Adrenal gland (tissue), 9 donors: ENCODE measurements at regions not wholly inside any gene's neighbourhood (a gene's known extent, or its start where the extent isn't known, plus 50 kb on each side); places are given as distances from the start of the nearest gene placed in this dataset.

ENCODE experiments used
- DNase-seq, 7 donors: peaks; one replicate each; pipeline ENCODE4 v3.0.0-alpha.2; 2019 to 2020
- H3K27ac ChIP-seq, 5 donors: fragments of 200-600 bp; sonication (generic) in 4 of 5; 1 replicate in 3 of 5; 2 replicates in 2 of 5; pipeline versions ENCODE4 v1.5.1 to v1.8.0; 2016 to 2020; ENCODE audit warnings: mild to moderate bottlenecking in 1 of 5
- H3K27me3 ChIP-seq: fragments of 200-600 bp; 2 replicates; pipeline ENCODE4 v1.8.0; 2021
- H3K36me3 ChIP-seq, 2 donors: fragments of 200-600 bp; replicated peaks in 1 of 2; 1 replicate in 1 of 2; 2 replicates in 1 of 2; pipeline versions ENCODE4 v1.5.1 to v1.8.0; 2018 to 2022
- H3K4me1 ChIP-seq, 2 donors: fragments of 200-600 bp; replicated peaks in 1 of 2; 1 replicate in 1 of 2; 2 replicates in 1 of 2; pipeline versions ENCODE4 v1.5.1 to v1.8.0; 2018 to 2021
- H3K4me3 ChIP-seq, 4 donors: fragments of 200-600 bp; sonication (generic) in 3 of 4; one replicate each; pipeline ENCODE4 v1.5.1; 2016 to 2018
- H3K9me3 ChIP-seq, 3 donors: fragments of 200-600 bp; sonication (generic) in 1 of 3; replicated peaks in 1 of 3; 1 replicate in 2 of 3; 2 replicates in 1 of 3; pipeline versions ENCODE4 v1.5.1 to v1.8.0; 2016 to 2021
- CTCF ChIP-seq, 6 experiments: fragments of 450-650 bp in 4 of 6; fragments of 200-600 bp in 2 of 6; sonication (generic) in 1 of 6; IDR thresholded peaks; 1 replicate in 5 of 6; 2 replicates in 1 of 6; pipeline versions ENCODE4 v1.5.1 to v1.8.0; 2016 to 2021; ENCODE audit warnings: antibody characterized with exemption in 6 of 6, mild to moderate bottlenecking in 2 of 6, moderate library complexity in 1 of 6
- POLR2A ChIP-seq, 2 donors: fragments of 450-650 bp; IDR thresholded peaks; one replicate each; pipeline ENCODE4 v1.6.1; 2017; ENCODE audit warnings: antibody characterized with exemption in 2 of 2, mild to moderate bottlenecking in 2 of 2, moderate library complexity in 1 of 2
- WGBS, 4 donors: extraction: QIAGEN DNeasy Blood & Tissue Kit in 2 of 4; methylation state at CpG; one replicate each; pipeline versions ENCODE4 v1.1.5 to v1.1.7; 2013 to 2017; 5-methylcytosine and 5-hydroxymethylcytosine counted together
- intact Hi-C, 2 donors: fragments of 100-400 bp; cut with DNase I; formaldehyde crosslinking; loops; one replicate each; pipeline versions ENCODE4 v1.14.1 to v1.15.0; 2022 to 2023
- donor health status: healthy with polysubstance abuse.
- donor health status: Bipolar disorder and iron deficiency.
- donor health status: DM: yes; HTN: yes; CAD: no.
- donor health status: DM: no; HTN: no; CAD: no.
- donor health status: DM: no; HTN: no; CAD: no.

- no peak overlapping the region for H3K4me3 ChIP-seq
- H3K36me3 ChIP-seq: no peaks in the 10 kb centered on the region
- H3K4me1 ChIP-seq: peaks cover 6 to 8% of the 10 kb centered on the region in 2 donors
- DNase-seq: no peak
- no peaks in the 10 kb centered on the region for H3K27me3 ChIP-seq
- H3K9me3 ChIP-seq: no peaks in the 10 kb centered on the region
- H3K27ac ChIP-seq: no peak overlapping the region
- intact Hi-C loops: no loop called here
- 60 to 95% (median 65%) methylated on average over 2 of the region's 2 CpGs for WGBS, 4 donors
- TF ChIP-seq CTCF (IDR thresholded peaks at IDR 0.05) (no peak), POLR2A (IDR thresholded peaks at IDR 0.05) (no peak)
Observed at GRCh38 chr12:92606956-92607355, 95.8 kb upstream of the PLEKHG7 start.

GRCh38 chr12:92605621-92606170, 97.1 kb upstream of the PLEKHG7 start:
- no peaks in the 10 kb centered on the region for H3K36me3 ChIP-seq
- no peak overlapping the region for H3K4me3 ChIP-seq
- peak overlapping the region in 1 of 5 donors; percentile 54 for H3K27ac ChIP-seq
- no peaks in the 10 kb centered on the region for H3K9me3 ChIP-seq
- WGBS, 4 donors: 57 to 94% (median 83%) methylated on average over 3 of the region's 3 CpGs
- H3K27me3 ChIP-seq: no peaks in the 10 kb centered on the region
- DNase-seq: no peak
- intact Hi-C loops: no loop called here
- TF ChIP-seq CTCF (IDR thresholded peaks at IDR 0.05) (no peak), POLR2A (IDR thresholded peaks at IDR 0.05) (no peak)
- H3K4me1 ChIP-seq: peaks cover 6 to 8% of the 10 kb centered on the region in 2 donors

GRCh38 chr12:92604786-92605185, 98.0 kb upstream of the PLEKHG7 start:
- Histone ChIP-seq H3K4me3 (no peak overlapping the region), H3K27me3 (no peaks in the 10 kb centered on the region), H3K27ac (peak overlapping the region in 2 of 5 donors; percentile 50 to 54), H3K4me1 (peaks cover 6 to 8% of the 10 kb centered on the region in 2 donors), H3K36me3 (no peaks in the 10 kb centered on the region), H3K9me3 (no peaks in the 10 kb centered on the region)
- no peak for DNase-seq
- intact Hi-C loops: no loop called here
- TF ChIP-seq CTCF (IDR thresholded peaks at IDR 0.05): no peak
- TF ChIP-seq POLR2A (IDR thresholded peaks at IDR 0.05): no peak

- peak overlapping the region in 1 of 5 donors; percentile 8 for H3K27ac ChIP-seq
- no peaks in the 10 kb centered on the region for H3K36me3 ChIP-seq
Observed at GRCh38 chr12:92603741-92604432, 98.9 kb upstream of the PLEKHG7 start.

More at GRCh38 chr12:92603741-92604432, 98.9 kb upstream of the PLEKHG7 start:
- 75 to 94% (median 82%) methylated on average over 2 of the region's 2 CpGs for WGBS, 4 donors
- H3K4me1 ChIP-seq: peaks cover 6 to 8% of the 10 kb centered on the region in 2 donors
- no peak for TF ChIP-seq POLR2A (IDR thresholded peaks at IDR 0.05)
- no peak for TF ChIP-seq CTCF (IDR thresholded peaks at IDR 0.05)
- H3K27me3 ChIP-seq: no peaks in the 10 kb centered on the region
- no peaks in the 10 kb centered on the region for H3K9me3 ChIP-seq
- no peak overlapping the region for H3K4me3 ChIP-seq
- intact Hi-C loops: no loop called here
- no peak for DNase-seq
